Dermis blood vessel endothelial cell (primary cell): ENCODE measurements at regions not wholly inside any gene's neighbourhood (a gene's known extent, or its start where the extent isn't known, plus 50 kb on each side); places are given as distances from the start of the nearest gene placed in this dataset.

Source experiments
- DNase-seq: peaks from one replicate; pipeline ENCODE4 v3.0.0; 2010

- no peak for DNase-seq
Observed at GRCh38 chr6:144737998-144738397, 452.9 kb downstream of the UTRN start.

- no peak for DNase-seq
Observed at GRCh38 chr6:144739873-144740272, 454.7 kb downstream of the UTRN start.

GRCh38 chr6:144741659-144742058 lies 456.5 kb downstream of the UTRN start:
- DNase-seq, result no peak

- DNase-seq, result no peak
Observed at GRCh38 chr6:144742779-144743178, 457.6 kb downstream of the UTRN start.

GRCh38 chr6:144744720-144745119 lies 459.6 kb downstream of the UTRN start:
- DNase-seq, result no peak

- no peak for DNase-seq
Observed at GRCh38 chr6:144745439-144745838, 460.3 kb downstream of the UTRN start.

- no peak for DNase-seq
Observed at GRCh38 chr6:144746902-144747469, 461.9 kb downstream of the UTRN start.

- DNase-seq, result no peak
Observed at GRCh38 chr6:144749263-144749662, 464.1 kb downstream of the UTRN start.

- no peak for DNase-seq
Observed at GRCh38 chr6:144753023-144753705, 468.0 kb downstream of the UTRN start.

- DNase-seq, result no peak
Observed at GRCh38 chr6:144756469-144756868, 471.3 kb downstream of the UTRN start.

GRCh38 chr6:144757299-144757698 lies 472.2 kb downstream of the UTRN start:
- DNase-seq, result no peak

GRCh38 chr6:144757730-144758129 lies 472.6 kb downstream of the UTRN start:
- no peak for DNase-seq

- DNase-seq, result peak; percentile 48
Observed at GRCh38 chr6:144758602-144759001, 473.5 kb downstream of the UTRN start.

- no peak for DNase-seq
Observed at GRCh38 chr6:144762469-144762868, 477.3 kb downstream of the UTRN start.

GRCh38 chr6:144767051-144767450 lies 481.9 kb downstream of the UTRN start:
- DNase-seq, result no peak

- DNase-seq, result no peak
Observed at GRCh38 chr6:144768551-144769075, 483.5 kb downstream of the UTRN start.

GRCh38 chr6:144769142-144769541 lies 484.0 kb downstream of the UTRN start:
- no peak for DNase-seq

GRCh38 chr6:144776031-144776819 lies 491.1 kb downstream of the UTRN start:
- DNase-seq, result no peak

GRCh38 chr6:144777249-144777648 lies 492.1 kb downstream of the UTRN start:
- no peak for DNase-seq

- DNase-seq, result no peak
Observed at GRCh38 chr6:144778056-144778455, 492.9 kb downstream of the UTRN start.

GRCh38 chr6:144778773-144779492 lies 493.8 kb downstream of the UTRN start:
- DNase-seq, result no peak

- DNase-seq, result no peak
Observed at GRCh38 chr6:144781836-144782235, 496.7 kb downstream of the UTRN start.

- DNase-seq, result no peak
Observed at GRCh38 chr6:144782634-144783033, 497.5 kb downstream of the UTRN start.
